ENCODE measurements at regions not wholly inside any gene's neighbourhood (a gene's known extent, or its start where the extent isn't known, plus 50 kb on each side); places are given as distances from the start of the nearest gene placed in this dataset.
"Not testable (repeated sequence)": the region's sequence is repeated elsewhere in the genome, so short reads cannot be mapped to it uniquely, and the experiment has no call there.

- DNase-seq, result peak; percentile 95
Observed at GRCh38 chr3:177359593-177360357, 162.5 kb upstream of the TBL1XR1 start.

DNA sequence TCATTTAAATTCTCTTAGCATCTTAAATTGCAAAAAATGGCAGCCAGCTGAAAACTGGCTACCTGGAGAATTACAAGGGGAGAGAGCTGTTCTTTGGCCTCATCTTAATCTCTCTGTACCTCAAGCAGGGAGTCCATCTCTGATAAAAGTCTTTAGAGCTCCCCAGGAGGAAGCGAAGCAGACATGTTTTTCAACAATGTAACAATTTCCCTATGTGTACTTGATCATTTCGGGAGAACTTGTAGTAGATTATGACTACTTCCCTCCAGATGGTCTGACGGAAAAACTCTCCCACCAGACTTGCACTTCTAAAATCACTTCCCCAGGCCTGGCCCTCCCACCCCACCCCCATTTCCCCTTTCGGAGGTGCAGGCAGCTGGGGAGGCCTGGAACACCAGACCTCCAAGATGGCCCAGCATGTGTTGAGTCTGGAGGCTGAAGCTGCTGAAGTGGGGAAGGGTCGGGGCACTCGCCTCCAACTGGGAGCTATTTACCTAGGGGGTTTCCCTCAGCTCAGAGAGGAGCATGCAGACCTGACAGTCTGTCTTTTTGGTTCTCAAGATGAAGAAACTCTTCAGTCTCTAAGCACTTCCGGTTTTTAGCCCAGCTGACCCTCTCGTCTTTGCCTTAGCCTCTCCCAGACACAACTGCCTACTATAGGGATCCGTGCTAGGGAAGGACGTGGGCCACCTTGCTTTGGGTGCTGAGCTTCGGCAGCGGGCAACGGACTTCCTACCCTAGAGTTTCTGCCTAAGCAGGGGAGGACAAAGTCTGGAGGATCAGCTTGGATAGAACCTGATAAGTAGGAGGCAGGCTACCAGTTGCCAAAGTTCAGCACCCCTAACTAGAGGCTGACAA lies 164.0 kb upstream of the TBL1XR1 start:
- DNase-seq, result no peak

- no peak for DNase-seq
Observed at GRCh38 chr3:177362626-177363025, 165.3 kb upstream of the TBL1XR1 start.

GRCh38 chr3:177364236-177364635 lies 167.0 kb upstream of the TBL1XR1 start:
- DNase-seq, result no peak

DNA sequence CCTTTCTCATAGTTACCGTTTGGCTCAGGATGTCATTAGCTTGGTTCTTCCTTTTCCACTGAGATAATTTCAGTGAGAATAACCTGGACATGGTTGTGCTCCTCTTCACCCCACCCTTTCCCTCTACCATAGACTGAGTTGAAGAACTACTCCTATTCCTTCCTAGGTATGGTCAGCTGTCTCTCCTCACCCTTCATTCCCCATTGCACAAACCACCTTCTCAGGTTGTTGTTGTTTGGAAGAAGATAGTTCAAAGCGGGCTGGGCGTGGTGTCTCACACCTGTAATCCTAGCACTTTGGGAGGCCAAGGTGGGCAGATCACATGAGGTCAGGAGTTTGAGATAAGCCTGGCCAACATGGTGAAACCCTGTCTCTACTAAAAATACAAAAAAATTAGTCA lies 168.0 kb upstream of the TBL1XR1 start:
- DNase-seq, result not testable (repeated sequence)

GRCh38 chr3:177367788-177368187 lies 170.5 kb upstream of the TBL1XR1 start:
- DNase-seq, result no peak

- no peak for DNase-seq
Observed at GRCh38 chr3:177370246-177370822, 173.1 kb upstream of the TBL1XR1 start.

DNA sequence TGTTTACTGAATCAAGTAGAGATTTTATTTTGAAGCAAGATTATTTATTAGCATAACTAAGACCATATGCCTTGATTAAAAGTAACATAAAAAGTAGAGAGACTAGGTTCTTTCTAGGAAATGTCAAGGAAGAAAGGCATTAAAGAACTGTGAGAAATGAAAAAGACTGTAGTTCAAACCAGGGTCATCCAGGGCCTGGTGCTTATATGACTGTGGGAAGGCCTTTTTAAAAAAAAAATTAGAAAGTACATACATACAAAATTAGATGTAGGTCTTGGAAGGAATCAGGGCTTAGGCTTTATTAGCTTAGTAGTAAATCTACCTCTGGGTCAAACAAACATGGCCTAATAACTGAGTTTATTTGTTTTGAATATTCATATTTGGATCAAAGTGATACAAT lies 173.9 kb upstream of the TBL1XR1 start:
- no peak for DNase-seq

GRCh38 chr3:177371888-177372287 lies 174.6 kb upstream of the TBL1XR1 start:
- DNase-seq, result no peak

GRCh38 chr3:177374323-177374722 lies 177.0 kb upstream of the TBL1XR1 start:
- no peak for DNase-seq

DNA sequence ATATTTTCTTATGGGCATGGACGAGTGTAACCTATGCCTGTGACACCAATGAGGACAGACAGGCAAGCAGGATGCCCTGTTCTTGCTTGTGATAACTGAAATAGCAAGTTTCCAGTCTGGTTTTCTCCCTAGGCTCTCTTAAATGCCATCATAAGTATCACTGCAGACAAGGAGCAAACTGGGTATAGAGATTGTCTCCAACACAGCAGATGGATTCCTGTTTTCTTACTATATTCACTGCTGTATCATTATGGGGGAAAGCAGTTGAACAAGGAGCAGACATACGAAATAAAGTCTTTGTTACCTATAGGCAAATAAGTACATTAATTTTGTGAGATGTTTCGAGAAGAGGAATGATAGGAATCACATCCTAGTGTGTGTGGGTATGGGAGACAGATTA lies 178.0 kb upstream of the TBL1XR1 start:
- DNase-seq, result no peak

DNA sequence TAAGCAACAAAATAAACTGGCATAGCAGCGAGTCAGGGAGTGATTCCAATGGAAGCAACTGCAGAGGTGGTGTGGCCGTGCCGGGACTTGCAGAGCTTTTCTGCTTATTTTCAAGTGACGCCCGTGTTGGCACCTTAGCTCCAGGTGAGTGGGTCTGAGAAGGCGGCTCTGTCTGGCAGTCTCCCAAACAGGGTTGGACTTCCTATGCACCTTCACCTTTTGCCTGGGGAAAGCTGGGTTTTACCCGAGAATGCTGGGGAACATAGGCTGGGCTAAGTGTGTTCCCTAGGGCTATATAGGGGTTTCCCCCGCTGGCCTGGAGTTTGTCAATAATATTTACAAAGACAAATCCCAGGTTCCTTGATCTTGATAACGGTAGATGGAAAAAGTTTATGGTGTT lies 179.9 kb upstream of the TBL1XR1 start:
- no peak for DNase-seq

DNA sequence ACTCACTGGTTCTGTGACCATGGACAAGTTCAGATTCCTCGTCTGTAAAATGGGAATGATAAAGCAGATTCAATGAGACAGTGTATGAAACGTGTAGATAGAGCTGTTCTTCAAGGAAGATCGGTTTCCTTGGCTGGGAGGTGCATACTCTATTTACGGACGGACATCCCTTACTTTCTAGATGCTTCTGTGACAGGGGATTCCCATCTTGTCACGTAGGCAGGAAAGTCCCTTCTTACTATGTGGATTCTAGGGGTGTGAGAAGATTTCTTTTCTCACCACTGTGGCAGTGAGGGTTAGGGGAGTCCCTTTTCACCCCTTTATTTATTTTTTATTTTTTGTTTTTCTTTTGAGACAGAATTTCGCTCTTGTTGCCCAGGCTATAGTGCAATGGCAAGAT lies 180.9 kb upstream of the TBL1XR1 start:
- no peak for DNase-seq

DNA sequence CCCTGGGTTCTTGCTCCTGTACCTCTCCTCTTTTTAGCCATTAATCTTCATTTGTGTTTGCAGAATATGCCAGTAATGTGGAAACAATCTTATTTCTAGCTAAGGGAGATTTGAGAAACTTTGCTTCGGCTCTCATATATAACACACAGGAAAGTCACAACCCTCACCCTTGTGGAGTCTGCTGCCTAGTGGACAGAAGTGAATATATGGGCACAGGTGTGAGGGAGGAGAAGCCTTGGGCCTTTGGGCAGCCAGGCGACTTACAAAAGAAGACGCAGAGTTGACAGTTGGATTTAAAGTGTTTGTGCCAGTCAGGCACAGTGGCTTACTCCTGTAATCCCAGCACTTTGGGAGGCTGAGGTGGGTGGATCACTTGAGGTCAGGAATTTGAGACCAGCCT lies 181.8 kb upstream of the TBL1XR1 start:
- no peak for DNase-seq

GRCh38 chr3:177381070-177381469 lies 183.8 kb upstream of the TBL1XR1 start:
- no peak for DNase-seq

GRCh38 chr3:177382944-177383343 lies 185.7 kb upstream of the TBL1XR1 start:
- DNase-seq, result no peak

DNA sequence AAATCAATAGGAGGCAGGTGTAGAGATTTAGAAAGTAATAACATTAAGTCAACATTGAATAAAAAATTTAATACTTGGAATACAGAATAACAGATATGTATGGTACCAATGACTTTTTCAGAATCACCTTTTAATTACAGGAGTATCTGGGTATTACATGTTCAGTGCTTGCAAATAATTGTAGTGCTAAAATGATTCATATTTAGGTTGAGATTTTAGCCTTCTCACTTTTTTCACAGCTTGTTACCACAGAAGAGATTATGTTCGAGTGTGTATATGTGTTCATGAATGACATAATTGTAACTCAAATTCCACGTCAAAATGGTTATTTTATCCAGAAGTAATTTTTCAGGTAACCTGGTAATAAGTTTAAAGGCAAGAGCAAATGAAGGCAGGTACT lies 187.9 kb upstream of the TBL1XR1 start:
- DNase-seq, result no peak

GRCh38 chr3:177385831-177386301 lies 188.6 kb upstream of the TBL1XR1 start:
- no peak for DNase-seq

- no peak for DNase-seq
Observed at GRCh38 chr3:177388209-177388608, 190.9 kb upstream of the TBL1XR1 start.

GRCh38 chr3:177394231-177395024 lies 197.1 kb upstream of the TBL1XR1 start:
- DNase-seq, result not testable (repeated sequence)

- DNase-seq, result no peak
Observed at GRCh38 chr3:177396733-177397132, 199.5 kb upstream of the TBL1XR1 start.

GRCh38 chr3:177401375-177401774 lies 204.1 kb upstream of the TBL1XR1 start:
- DNase-seq, result no peak

DNA sequence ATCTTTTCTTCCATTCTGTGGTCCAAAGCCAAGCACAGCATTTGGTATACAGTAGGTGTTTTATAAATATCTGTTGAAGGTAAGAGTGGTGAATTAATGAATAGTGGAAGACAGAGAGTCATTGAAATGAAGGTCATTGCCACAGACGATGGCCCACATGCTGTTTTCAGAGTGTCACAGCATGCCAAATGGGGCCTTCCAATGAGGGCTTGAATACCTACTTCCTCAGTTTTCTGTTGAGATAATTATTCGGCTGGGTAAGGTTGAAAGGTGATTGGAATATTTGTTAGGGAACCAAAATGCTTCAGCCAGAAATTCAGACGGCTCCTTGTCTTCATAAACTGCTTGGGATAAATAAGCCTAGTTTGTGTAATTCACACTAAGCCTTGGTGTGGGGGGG lies 205.3 kb upstream of the TBL1XR1 start:
- DNase-seq, result no peak
